Activated CD8-positive, alpha-beta T cell treated with anti-CD3 and anti-CD28 coated beads for 36 hours (primary cell): ENCODE measurements at regions not wholly inside any gene's neighbourhood (a gene's known extent, or its start where the extent isn't known, plus 50 kb on each side); places are given as distances from the start of the nearest gene placed in this dataset.
"Not testable (repeated sequence)": the region's sequence is repeated elsewhere in the genome, so short reads cannot be mapped to it uniquely, and the experiment has no call there.

Source experiments
- ATAC-seq: fragments of 200-7000 bp; cut with Tn5 transposase; one replicate; pipeline ENCODE4 v1.10.0; 2021; ENCODE audit warnings: mild to moderate bottlenecking, moderate library complexity
- CTCF ChIA-PET: fragments of 350-600 bp; sonication (Branson Sonifier 250); formaldehyde crosslinking; loops from one replicate; lab custom pipeline; 2021; ENCODE audit warnings: antibody characterized with exemption; lab: Charles Lee
- POLR2A ChIA-PET: fragments of 350-600 bp; sonication (Branson Sonifier 250); formaldehyde crosslinking; loops from one replicate; lab custom pipeline; 2021; ENCODE audit warnings: antibody characterized with exemption; lab: Charles Lee
- DNase-seq: peaks from one replicate; pipeline ENCODE4 v3.0.0-alpha.2; 2020
- H3K27ac Mint-ChIP-seq: one replicate; pipeline ENCODE4 v1.8.0; 2021; ENCODE audit warnings: mild to moderate bottlenecking, mixed read lengths
- H3K27me3 Mint-ChIP-seq: one replicate; pipeline ENCODE4 v1.8.0; 2021; ENCODE audit warnings: mixed read lengths
- H3K36me3 Mint-ChIP-seq: one replicate; pipeline ENCODE4 v1.8.0; 2021; ENCODE audit warnings: low read depth, mixed read lengths
- H3K4me1 Mint-ChIP-seq: one replicate; pipeline ENCODE4 v1.8.0; 2021; ENCODE audit warnings: low read depth, mixed read lengths
- H3K4me3 Mint-ChIP-seq: one replicate; pipeline ENCODE4 v1.8.0; 2021; ENCODE audit warnings: mild to moderate bottlenecking, moderate library complexity, mixed read lengths
- H3K9me3 Mint-ChIP-seq: one replicate; pipeline ENCODE4 v1.8.0; 2021; ENCODE audit warnings: mixed read lengths
- intact Hi-C: fragments of 100-400 bp; cut with micrococcal nuclease; formaldehyde crosslinking; loops from one replicate; pipeline ENCODE4 v1.10.0; 2022
- TF ChIP-seq, protein P1 (sequence below): fragments of 200-600 bp; IDR thresholded peaks from one replicate; pipeline ENCODE4 v1.8.0; 2022; ENCODE audit warnings: antibody characterized with exemption, mild to moderate bottlenecking

DNA sequence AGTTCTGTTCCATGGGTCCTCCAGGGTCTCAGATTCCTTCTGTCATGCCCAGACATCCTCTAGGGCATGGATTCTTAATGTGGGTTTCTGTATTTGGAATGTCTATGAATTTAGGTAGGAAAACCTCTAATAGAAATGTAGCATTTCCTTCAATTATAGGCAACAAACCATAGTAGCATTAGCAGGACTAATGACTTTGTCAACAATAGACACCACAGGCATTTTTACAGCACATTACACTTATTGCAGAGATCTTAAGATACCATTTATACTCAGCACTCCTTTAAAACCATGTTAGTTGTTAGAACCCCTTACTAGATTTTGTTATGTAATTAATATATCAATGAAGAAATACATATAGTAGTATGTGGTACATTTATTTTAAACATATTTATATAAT is 77.8 kb upstream of the TBC1D5 start:
- no peaks in the 10 kb centered on the region for H3K9me3 Mint-ChIP-seq
- intact Hi-C loops: no loop called here
- ChIA-PET CTCF (interaction anchor here (3.3 kb wide), 1 partner anchor 21 kb away, joined by 9 read pairs; no protein-coding TSS in a partner anchor), POLR2A (no interaction called here)
- H3K4me3 Mint-ChIP-seq: no peak overlapping the region
- TF ChIP-seq, protein P1, sequence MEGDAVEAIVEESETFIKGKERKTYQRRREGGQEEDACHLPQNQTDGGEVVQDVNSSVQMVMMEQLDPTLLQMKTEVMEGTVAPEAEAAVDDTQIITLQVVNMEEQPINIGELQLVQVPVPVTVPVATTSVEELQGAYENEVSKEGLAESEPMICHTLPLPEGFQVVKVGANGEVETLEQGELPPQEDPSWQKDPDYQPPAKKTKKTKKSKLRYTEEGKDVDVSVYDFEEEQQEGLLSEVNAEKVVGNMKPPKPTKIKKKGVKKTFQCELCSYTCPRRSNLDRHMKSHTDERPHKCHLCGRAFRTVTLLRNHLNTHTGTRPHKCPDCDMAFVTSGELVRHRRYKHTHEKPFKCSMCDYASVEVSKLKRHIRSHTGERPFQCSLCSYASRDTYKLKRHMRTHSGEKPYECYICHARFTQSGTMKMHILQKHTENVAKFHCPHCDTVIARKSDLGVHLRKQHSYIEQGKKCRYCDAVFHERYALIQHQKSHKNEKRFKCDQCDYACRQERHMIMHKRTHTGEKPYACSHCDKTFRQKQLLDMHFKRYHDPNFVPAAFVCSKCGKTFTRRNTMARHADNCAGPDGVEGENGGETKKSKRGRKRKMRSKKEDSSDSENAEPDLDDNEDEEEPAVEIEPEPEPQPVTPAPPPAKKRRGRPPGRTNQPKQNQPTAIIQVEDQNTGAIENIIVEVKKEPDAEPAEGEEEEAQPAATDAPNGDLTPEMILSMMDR: no peak
- ATAC-seq (no peak), DNase-seq (no peak)
- no peaks in the 10 kb centered on the region for H3K36me3 Mint-ChIP-seq
- peaks cover 7% of the 10 kb centered on the region for H3K27me3 Mint-ChIP-seq
- no peaks in the 10 kb centered on the region for H3K4me1 Mint-ChIP-seq
- H3K27ac Mint-ChIP-seq: no peak overlapping the region

DNA sequence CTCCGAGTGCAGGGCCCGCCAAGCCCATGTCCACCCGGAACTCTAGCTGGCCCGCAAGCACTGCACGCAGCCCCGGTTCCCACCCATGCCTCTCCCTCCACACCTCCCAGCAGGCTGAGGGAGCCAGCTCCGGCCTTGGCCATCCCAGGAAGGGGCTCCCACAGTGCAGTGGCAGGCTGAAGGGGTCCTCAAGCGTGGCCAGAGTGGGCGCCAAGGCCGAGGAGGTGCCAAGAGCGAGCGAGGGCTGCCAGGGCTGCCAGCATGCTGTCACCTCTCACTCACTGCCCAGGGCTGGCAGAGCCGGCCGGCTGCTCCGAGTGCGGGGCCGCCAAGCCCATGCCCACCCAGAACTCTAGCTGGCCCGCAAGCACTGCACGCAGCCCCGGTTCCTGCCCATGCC is 75.5 kb upstream of the TBC1D5 start:
- ATAC-seq, H3K27me3 Mint-ChIP-seq, H3K27ac Mint-ChIP-seq, H3K36me3 Mint-ChIP-seq, H3K9me3 Mint-ChIP-seq, POLR2A ChIA-PET, H3K4me1 Mint-ChIP-seq, intact Hi-C loops, DNase-seq, CTCF ChIA-PET, H3K4me3 Mint-ChIP-seq: not testable (repeated sequence)

DNA sequence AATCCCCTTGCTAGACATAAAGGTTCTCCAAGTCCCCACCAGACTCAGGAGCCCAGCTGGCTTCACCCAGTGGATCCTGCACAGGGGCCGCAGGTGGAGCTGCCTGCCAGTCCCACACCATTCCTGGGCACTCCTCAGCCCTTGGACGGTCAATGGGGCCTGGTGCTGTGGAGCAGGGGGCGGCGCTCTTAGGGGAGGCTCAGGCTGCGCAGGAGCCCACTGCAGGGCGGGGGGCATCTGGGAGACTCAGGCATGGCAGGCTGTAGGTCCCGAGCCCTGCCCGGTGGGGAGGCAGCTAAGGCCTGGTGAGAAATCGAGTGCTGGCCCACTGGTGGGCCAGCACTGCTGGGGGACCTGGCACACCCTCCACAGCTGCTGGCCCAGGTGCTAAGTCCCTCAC is 75.1 kb upstream of the TBC1D5 start:
- H3K27ac Mint-ChIP-seq: no peak overlapping the region
- intact Hi-C loops: no loop called here
- ChIA-PET POLR2A (interaction anchor here (0.6 kb wide), 1 partner anchor 10 kb away, joined by 3 read pairs; no protein-coding TSS in a partner anchor), CTCF (interaction anchor here (1.2 kb wide), 1 partner anchor 404 kb away, joined by 3 read pairs; no protein-coding TSS in a partner anchor)
- H3K4me3 Mint-ChIP-seq: no peak overlapping the region
- ATAC-seq: no peak
- DNase-seq: no peak
- TF ChIP-seq, protein P1: no peak
- H3K4me1 Mint-ChIP-seq: no peaks in the 10 kb centered on the region
- H3K27me3 Mint-ChIP-seq: peaks cover 7% of the 10 kb centered on the region
- no peaks in the 10 kb centered on the region for H3K36me3 Mint-ChIP-seq
- H3K9me3 Mint-ChIP-seq: no peaks in the 10 kb centered on the region

DNA sequence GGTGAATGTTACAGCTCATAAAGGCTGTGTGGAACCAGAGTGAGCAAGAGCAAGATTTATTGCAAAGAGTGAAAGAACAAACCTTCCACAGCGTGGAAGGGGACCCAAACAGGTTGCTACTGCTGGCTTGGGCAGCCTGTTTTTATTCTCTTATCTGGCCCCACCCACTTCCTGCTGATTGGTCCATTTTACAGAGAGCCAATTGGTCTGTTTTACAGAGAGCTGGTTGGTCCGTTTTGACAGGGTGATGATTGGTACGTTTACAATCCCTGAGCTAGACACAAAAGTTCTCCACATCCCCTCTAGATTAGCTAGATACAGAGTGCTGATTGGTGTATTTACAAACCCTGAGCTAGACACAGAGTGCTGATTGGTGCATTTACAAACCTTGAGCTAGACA is 74.4 kb upstream of the TBC1D5 start:
- DNase-seq, H3K36me3 Mint-ChIP-seq, H3K4me3 Mint-ChIP-seq, H3K27ac Mint-ChIP-seq, ATAC-seq, H3K9me3 Mint-ChIP-seq, intact Hi-C loops, H3K4me1 Mint-ChIP-seq, H3K27me3 Mint-ChIP-seq: not testable (repeated sequence)
- ChIA-PET CTCF (interaction anchor here (0.6 to 1.2 kb wide), 2 partner anchors 403 to 409 kb away, joined by 3 read pairs; no protein-coding TSS in a partner anchor), POLR2A (interaction anchor here (0.6 kb wide), 1 partner anchor 10 kb away, joined by 3 read pairs; no protein-coding TSS in a partner anchor)

DNA sequence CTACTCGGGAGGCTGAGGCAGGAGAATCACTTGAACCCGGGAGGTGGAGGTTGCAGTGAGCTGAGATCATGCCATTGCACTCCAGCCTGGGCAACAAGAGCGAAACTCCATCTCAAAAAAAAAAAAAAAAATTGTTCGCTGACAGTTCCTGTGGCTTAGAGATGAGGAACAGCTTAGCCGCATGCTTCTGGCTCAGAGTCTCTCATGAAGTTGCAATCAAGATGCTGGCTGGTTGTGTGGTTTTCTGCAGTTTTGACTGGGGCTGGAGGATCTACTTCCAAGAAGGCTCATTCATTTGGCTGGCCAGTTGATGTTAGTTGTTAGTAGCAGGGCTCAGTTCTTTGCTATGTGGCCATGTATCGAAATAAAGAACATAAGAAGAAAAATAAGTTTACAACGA is 69.9 kb upstream of the TBC1D5 start:
- H3K27me3 Mint-ChIP-seq, ATAC-seq, POLR2A ChIA-PET, H3K27ac Mint-ChIP-seq, intact Hi-C loops, H3K4me1 Mint-ChIP-seq, H3K4me3 Mint-ChIP-seq, H3K9me3 Mint-ChIP-seq, DNase-seq, H3K36me3 Mint-ChIP-seq: not testable (repeated sequence)
- CTCF ChIA-PET: interaction anchor here (1.8 kb wide), 1 partner anchor 14 kb away, joined by 5 read pairs; no protein-coding TSS in a partner anchor

DNA sequence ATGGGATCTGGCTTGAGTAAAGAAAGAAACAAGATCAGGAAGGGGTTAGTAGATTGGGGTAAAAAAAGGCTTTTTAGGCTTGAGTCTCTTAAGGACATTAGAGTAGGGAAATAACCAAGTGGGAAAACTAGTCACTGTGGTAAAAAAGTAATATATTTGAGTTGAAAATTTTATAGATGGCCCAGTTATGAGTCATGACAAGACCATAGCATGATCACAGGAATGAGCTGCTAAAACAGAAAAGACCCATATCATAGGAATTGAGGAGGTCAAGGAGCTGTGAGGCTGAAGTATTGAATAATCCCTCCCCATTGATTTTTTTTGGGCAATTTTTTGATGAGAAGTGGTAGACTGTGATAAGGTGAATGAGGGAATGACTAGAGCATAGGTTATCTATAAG is 69.2 kb upstream of the TBC1D5 start:
- Mint-ChIP-seq H3K4me3 (no peak overlapping the region), H3K9me3 (no peaks in the 10 kb centered on the region), H3K27me3 (peaks cover 7% of the 10 kb centered on the region), H3K4me1 (peaks cover 8% of the 10 kb centered on the region), H3K36me3 (no peaks in the 10 kb centered on the region), H3K27ac (no peak overlapping the region)
- ATAC-seq (no peak), DNase-seq (no peak)
- TF ChIP-seq, protein P1: no peak
- CTCF ChIA-PET: no interaction called here
- intact Hi-C loops: no loop called here
- POLR2A ChIA-PET: no interaction called here
